Aorta (tissue), 5 donors: ENCODE measurements at regions not wholly inside any gene's neighbourhood (a gene's known extent, or its start where the extent isn't known, plus 50 kb on each side); places are given as distances from the start of the nearest gene placed in this dataset.

Source experiments
- ATAC-seq: fragments of 200-7000 bp; cut with Tn5 transposase; one replicate; pipeline ENCODE4 v1.9.1; 2022; ENCODE audit warnings: moderate library complexity; ENCODE audit not compliant: low FRiP score
- DNase-seq, 2 donors: peaks; one replicate each; pipeline ENCODE4 v3.0.0-alpha.2; 2020
- H3K27ac ChIP-seq, 2 donors: one replicate each; pipeline ENCODE4 v1.5.1; 2013; ENCODE audit warnings: low read length in 2 of 2, mild to moderate bottlenecking in 2 of 2, moderate library complexity in 2 of 2, control low read depth in 1 of 2, inconsistent platforms in 1 of 2, low read depth in 1 of 2
- H3K27me3 ChIP-seq, 2 donors: one replicate each; pipeline ENCODE4 v1.6.1; 2013; ENCODE audit warnings: control low read depth in 1 of 2, low read length in 1 of 2, mild to moderate bottlenecking in 1 of 2, moderate library complexity in 1 of 2; ENCODE audit not compliant: insufficient read depth in 2 of 2, control insufficient read depth in 1 of 2
- H3K36me3 ChIP-seq, 2 donors: one replicate each; pipeline ENCODE4 v1.6.1; 2013; ENCODE audit warnings: control low read depth in 1 of 2, low read length in 1 of 2, mild to moderate bottlenecking in 1 of 2; ENCODE audit not compliant: insufficient read depth in 2 of 2, control insufficient read depth in 1 of 2
- H3K4me1 ChIP-seq, 2 donors: one replicate each; pipeline ENCODE4 v1.6.1; 2013; ENCODE audit warnings: low read length in 2 of 2, control low read depth in 1 of 2, mild to moderate bottlenecking in 1 of 2, moderate library complexity in 1 of 2; ENCODE audit not compliant: insufficient read depth in 2 of 2, control insufficient read depth in 1 of 2
- H3K4me3 ChIP-seq, 2 donors: one replicate each; pipeline ENCODE4 v1.5.1; 2013; ENCODE audit warnings: low read length in 2 of 2, control low read depth in 1 of 2, mild to moderate bottlenecking in 1 of 2
- H3K9me3 ChIP-seq: one replicate; pipeline ENCODE4 v1.6.1; 2013; ENCODE audit warnings: mild to moderate bottlenecking, low read length; ENCODE audit not compliant: control insufficient read depth
- WGBS, 2 donors: extraction: QIAGEN DNeasy Blood & Tissue Kit; methylation state at CpG; one replicate each; pipeline ENCODE4 v1.1.7; 2013; 5-methylcytosine and 5-hydroxymethylcytosine counted together
- intact Hi-C, 2 donors: fragments of 100-400 bp; cut with DNase I; formaldehyde crosslinking; loops; one replicate each; pipeline versions ENCODE4 v1.14.2 to v1.15.0; 2022
- donor health status: healthy with polysubstance abuse.
- donor health status: Bipolar disorder and iron deficiency.
- donor health status: DM: no; HTN: no; CAD: no.
- donor health status: DM: no; HTN: no; CAD: no.
- donor health status: DM: yes; HTN: yes; CAD: no.

DNA sequence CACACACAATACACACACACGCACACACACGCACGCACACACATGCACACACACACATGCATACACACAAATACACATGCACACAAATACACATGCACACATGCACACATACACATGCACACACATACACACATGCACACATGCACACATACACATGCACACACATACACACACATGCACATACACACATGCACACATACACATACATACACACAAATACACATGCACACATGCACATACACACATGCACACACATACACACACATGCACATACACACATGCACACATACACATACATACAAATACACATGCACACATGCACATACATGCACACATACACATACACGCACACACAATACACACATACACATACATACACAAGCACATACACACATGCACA is 175.4 kb upstream of the RREB1 start:
- WGBS, 2 donors: 77 to 81% methylated on average over 4 of the region's 4 CpGs
- no peaks in the 10 kb centered on the region for H3K9me3 ChIP-seq
- no peak overlapping the region for H3K4me3 ChIP-seq
- H3K27ac ChIP-seq: no peak overlapping the region
- no peak for DNase-seq
- no peaks in the 10 kb centered on the region for H3K36me3 ChIP-seq
- intact Hi-C loops: no loop called here
- ATAC-seq: no peak
- no peaks in the 10 kb centered on the region for H3K27me3 ChIP-seq
- no peaks in the 10 kb centered on the region for H3K4me1 ChIP-seq

DNA sequence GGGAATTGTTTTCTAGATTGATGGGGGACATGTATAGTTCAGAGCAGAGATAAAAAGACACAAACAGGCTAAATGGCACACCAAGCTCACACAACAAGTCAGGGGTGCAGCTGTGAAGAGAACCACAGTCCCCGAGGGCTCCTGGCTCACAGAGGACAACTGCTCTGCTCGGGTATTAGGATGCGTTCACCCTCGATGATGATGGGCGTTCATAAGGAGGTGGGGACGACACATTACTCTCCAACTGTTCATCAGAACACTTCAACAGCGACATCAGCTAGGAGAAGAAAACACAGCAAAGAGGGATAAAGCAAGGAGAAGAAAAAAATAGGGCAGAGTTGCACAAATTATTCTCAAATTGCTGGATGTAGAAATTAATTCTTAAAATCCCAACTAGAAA is 174.8 kb upstream of the RREB1 start:
- Histone ChIP-seq H3K27ac (no peak overlapping the region), H3K36me3 (no peaks in the 10 kb centered on the region), H3K4me3 (no peak overlapping the region), H3K4me1 (no peaks in the 10 kb centered on the region), H3K9me3 (no peaks in the 10 kb centered on the region), H3K27me3 (no peaks in the 10 kb centered on the region)
- intact Hi-C loops: no loop called here
- WGBS, 2 donors: 62 to 65% methylated on average over 7 of the region's 7 CpGs
- no peak for ATAC-seq
- DNase-seq: no peak

DNA sequence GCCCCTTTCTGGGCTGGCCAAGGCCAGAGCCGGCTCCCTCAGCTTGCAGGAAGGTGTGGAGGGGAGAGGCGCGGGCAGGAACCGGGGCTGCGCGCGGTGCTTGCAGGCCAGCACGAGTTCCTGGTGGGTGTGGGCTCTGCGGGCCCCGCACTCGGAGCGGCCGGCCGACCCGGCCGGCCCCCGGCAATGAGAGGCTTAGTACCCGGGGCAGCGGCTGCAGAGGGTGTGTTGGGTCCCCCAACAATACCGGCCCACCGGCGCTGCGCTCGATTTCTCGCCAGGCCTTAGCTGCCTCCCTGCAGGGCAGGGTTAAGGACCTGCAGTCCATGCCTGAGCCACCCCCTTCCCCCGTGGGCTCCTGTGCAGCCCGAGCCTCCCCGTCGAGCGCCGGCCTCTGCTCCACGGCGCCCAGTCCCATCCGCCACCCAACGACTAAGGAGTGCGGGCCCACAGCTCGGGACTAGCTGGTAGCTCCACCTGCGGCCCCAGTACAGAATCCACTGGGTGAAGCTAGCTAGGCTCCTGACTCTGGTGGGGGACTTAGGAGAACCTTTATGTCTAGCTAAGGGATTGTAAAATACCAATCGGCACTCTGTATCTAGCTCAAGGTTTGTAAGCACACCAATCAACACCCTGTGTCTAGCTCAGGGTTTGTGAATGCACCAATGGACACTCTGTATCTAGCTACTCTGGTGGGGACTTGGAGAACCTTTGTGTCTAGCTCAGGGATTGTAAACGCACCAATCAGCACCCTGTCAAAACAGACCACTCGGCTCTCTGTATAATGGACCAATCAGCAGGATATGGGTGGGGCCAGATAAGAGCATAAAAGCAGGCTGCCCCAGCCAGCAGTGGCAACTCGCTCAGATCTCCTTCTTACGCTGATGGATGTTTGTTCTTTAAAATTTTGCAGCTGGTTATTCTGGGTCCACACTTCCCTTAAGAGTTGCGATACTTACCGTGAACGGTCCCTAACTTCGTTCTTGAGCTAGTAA is 167.4 kb upstream of the RREB1 start:
- Histone ChIP-seq H3K27me3 (no peaks in the 10 kb centered on the region), H3K27ac (no peak overlapping the region), H3K9me3 (no peaks in the 10 kb centered on the region), H3K4me1 (no peaks in the 10 kb centered on the region), H3K36me3 (no peaks in the 10 kb centered on the region), H3K4me3 (no peak overlapping the region)
- 75 to 84% methylated on average over 43 to 47 of the region's 47 CpGs for WGBS, 2 donors
- intact Hi-C loops: no loop called here
- DNase-seq: no peak
- ATAC-seq: no peak

DNA sequence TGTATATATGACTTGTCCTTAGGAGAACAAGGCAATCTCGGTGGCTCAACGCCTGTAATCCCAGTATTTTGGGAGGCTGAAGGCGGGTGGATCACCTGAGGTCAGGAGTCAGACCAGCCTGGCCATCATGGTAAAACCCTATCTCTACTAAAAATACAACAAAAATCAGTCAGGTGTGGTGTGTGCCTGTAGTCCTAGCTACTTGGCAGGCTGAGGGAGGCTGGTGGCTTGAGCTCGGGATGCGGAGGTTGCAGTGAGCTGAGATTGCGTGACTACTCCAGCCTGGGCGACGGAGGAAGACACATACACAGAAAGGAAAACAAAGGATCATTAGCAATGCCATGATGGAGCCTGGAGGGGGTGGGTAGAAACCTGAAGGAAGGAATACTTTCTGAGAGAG is 166.6 kb upstream of the RREB1 start:
- intact Hi-C loops: no loop called here
- ATAC-seq: no peak
- no peak for DNase-seq

DNA sequence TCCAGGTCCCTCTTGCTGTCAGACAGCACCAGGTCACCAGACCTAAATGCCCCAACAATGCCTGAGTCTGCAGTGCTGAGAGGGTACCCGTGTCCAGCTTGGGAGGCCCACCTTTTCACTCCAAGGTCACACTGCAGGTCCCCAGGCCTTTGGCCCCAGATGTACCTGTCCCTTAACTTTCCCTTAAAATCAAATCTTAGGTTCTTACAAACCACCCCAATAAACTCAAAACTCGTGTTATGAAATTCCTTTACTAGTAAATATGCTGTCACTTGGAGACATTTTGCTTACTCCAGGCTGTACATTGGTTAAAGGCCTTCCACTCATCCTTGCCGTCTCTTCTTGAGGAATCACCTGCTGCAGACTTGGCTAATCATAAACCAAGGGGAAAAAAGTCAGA is 165.7 kb upstream of the RREB1 start:
- Histone ChIP-seq H3K4me3 (no peak overlapping the region), H3K27me3 (no peaks in the 10 kb centered on the region), H3K27ac (no peak overlapping the region), H3K36me3 (no peaks in the 10 kb centered on the region), H3K4me1 (no peaks in the 10 kb centered on the region), H3K9me3 (no peaks in the 10 kb centered on the region)
- intact Hi-C loops: no loop called here
- 82 to 83% methylated on average over 3 of the region's 3 CpGs for WGBS, 2 donors
- ATAC-seq: no peak
- no peak for DNase-seq

More for the DNA sequence above, 166.6 kb upstream of the RREB1 start:
- Histone ChIP-seq H3K36me3 (no peaks in the 10 kb centered on the region), H3K27me3 (no peaks in the 10 kb centered on the region), H3K9me3 (no peaks in the 10 kb centered on the region), H3K27ac (no peak overlapping the region), H3K4me3 (no peak overlapping the region), H3K4me1 (no peaks in the 10 kb centered on the region)
- 93 to 97% methylated on average over 8 of the region's 8 CpGs for WGBS, 2 donors

DNA sequence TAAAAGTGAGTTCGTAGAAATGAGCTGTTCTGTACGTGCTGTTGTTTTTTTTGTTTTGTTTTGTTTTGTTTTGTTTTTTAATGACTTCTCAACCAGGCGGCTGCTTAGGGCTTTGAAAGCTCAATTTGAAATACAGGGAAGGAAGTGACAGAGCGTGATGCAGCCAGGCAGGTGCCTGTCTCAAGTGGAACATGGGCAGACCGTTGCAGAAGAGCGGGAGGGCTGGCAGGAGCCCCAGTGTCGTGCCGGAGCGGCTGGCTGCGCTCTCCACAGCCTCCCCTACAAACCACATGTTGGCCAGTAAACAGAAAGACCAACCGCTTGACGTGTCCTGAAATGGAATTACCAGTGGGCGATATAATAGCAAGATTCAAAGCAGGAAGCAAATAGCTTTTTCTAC is 164.9 kb upstream of the RREB1 start:
- DNase-seq: peak in 1 of 2 donors; percentile 66

DNA sequence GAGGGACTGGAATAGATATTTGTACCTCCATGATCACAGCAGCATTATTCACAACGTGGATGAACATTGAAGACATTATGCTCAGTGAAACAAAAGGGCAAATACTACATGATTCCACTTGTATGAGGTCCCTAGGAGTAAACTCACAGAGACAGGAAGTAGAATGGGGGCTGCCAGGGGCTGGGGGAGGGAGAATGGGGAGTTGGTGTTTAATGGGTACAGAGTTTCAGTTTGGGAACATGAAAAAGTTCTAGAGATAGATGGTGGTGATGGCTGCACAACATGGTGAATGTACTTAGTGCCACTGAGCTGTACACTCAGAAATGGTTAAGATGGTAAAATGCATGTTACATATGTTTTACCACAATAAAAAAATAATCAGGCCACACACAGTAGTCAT is 164.3 kb upstream of the RREB1 start:
- ATAC-seq: no peak
- Histone ChIP-seq H3K4me1 (no peaks in the 10 kb centered on the region), H3K4me3 (no peak overlapping the region), H3K9me3 (no peaks in the 10 kb centered on the region), H3K36me3 (no peaks in the 10 kb centered on the region), H3K27ac (no peak overlapping the region), H3K27me3 (no peaks in the 10 kb centered on the region)
- intact Hi-C loops: no loop called here
- 54 to 63% methylated on average over 1 of the region's 1 CpG for WGBS, 2 donors
- DNase-seq: no peak

More for the DNA sequence above, 164.9 kb upstream of the RREB1 start:
- Histone ChIP-seq H3K36me3 (no peaks in the 10 kb centered on the region), H3K4me3 (no peak overlapping the region), H3K9me3 (no peaks in the 10 kb centered on the region), H3K27me3 (no peaks in the 10 kb centered on the region), H3K4me1 (no peaks in the 10 kb centered on the region), H3K27ac (no peak overlapping the region)
- intact Hi-C loops: no loop called here
- peak; percentile 38 for ATAC-seq
- 39 to 41% methylated on average over 13 of the region's 13 CpGs for WGBS, 2 donors

DNA sequence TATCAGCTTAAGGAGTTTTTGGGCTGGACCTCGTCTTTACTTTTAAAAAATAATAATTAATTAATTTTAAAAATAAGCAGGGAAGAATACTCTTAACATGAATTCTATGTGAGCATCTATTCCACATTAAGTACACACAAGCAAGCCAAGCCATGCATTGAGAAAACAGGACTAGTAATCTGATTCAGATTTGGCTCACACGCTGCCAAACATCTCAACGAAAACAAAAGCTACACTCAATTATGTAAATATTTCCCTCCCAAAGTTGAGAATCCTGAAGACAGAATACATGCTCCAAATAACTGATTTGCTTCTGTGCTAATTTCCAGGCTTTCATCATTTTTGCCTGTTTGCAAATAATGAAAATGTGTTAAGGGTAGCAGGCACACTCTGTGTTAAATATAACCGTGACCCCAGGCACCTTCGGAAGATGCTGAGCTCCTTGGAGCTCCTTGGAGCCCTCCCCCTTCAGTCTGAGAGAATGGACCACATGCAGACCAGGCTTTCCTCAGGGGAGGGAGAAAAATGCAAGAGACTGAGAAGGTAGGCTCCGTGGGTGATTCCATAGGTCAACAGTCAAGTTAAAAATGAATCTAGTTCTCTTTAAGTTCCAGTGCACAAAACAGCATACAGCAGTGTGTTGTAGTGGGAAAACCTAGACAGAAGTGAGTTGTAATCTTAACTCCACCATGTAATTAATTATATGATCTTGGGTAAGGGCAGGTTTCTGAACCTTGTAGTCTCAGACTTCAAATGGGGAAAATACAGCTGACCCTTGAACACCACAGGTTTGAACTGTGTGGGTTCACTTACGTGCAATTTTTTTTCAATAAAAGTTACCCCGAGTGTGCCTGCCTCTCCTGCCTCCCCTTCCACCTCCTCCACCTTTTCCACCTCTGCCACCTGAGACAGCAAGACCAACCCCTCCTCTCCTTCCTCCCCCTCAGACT is 161.3 kb upstream of the RREB1 start:
- intact Hi-C loops: no loop called here
- Histone ChIP-seq H3K36me3 (no peaks in the 10 kb centered on the region), H3K4me1 (no peaks in the 10 kb centered on the region), H3K27ac (no peak overlapping the region), H3K4me3 (no peak overlapping the region), H3K27me3 (no peaks in the 10 kb centered on the region), H3K9me3 (peaks cover 2% of the 10 kb centered on the region)
- no peak for DNase-seq
- 45 to 46% methylated on average over 8 of the region's 8 CpGs for WGBS, 2 donors
- no peak for ATAC-seq
